Natural killer cell (primary cell): ENCODE measurements at regions not wholly inside any gene's neighbourhood (a gene's known extent, or its start where the extent isn't known, plus 50 kb on each side); places are given as distances from the start of the nearest gene placed in this dataset.

Experiments
- ATAC-seq, 3 donors: fragments of 150-1000 bp in 2 of 3; fragments of 200-7000 bp in 1 of 3; cut with Tn5 transposase; 1 replicate in 1 of 3; 2 replicates in 2 of 3; pipeline ENCODE4 v1.10.0; 2021; ENCODE audit warnings: mild to moderate bottlenecking in 2 of 3, moderate library complexity in 2 of 3
- DNase-seq, 2 donors: peaks; one replicate each; pipeline versions ENCODE4 v3.0.0 to v3.0.0-alpha.2; 2013 to 2021; ENCODE audit warnings: mixed read lengths in 1 of 2
- H3K27ac ChIP-seq: one replicate; pipeline ENCODE4 v1.5.1; 2013; ENCODE audit warnings: mild to moderate bottlenecking, low read length
- H3K27me3 ChIP-seq: one replicate; pipeline ENCODE4 v1.6.1; 2013; ENCODE audit warnings: low read length; ENCODE audit not compliant: control insufficient read depth, insufficient read depth
- H3K36me3 ChIP-seq: one replicate; pipeline ENCODE4 v1.6.1; 2013; ENCODE audit warnings: low read length; ENCODE audit not compliant: control insufficient read depth, insufficient read depth
- H3K4me1 ChIP-seq: one replicate; pipeline ENCODE4 v1.6.1; 2013; ENCODE audit warnings: low read length; ENCODE audit not compliant: control insufficient read depth, insufficient read depth
- H3K4me3 ChIP-seq: one replicate; pipeline ENCODE4 v1.5.1; 2013; ENCODE audit warnings: low read length
- H3K9me3 ChIP-seq: one replicate; pipeline ENCODE4 v1.6.1; 2013; ENCODE audit warnings: low read length; ENCODE audit not compliant: control insufficient read depth, insufficient read depth
- H3K27ac Mint-ChIP-seq, 2 donors: one replicate each; pipeline ENCODE4 v1.8.0; 2022; ENCODE audit warnings: mild to moderate bottlenecking in 2 of 2, mixed read lengths in 2 of 2, moderate library complexity in 1 of 2
- H3K27me3 Mint-ChIP-seq, 2 donors: one replicate each; pipeline ENCODE4 v1.8.0; 2022; ENCODE audit warnings: low read depth in 2 of 2, mixed read lengths in 2 of 2
- H3K36me3 Mint-ChIP-seq: one replicate; pipeline ENCODE4 v1.8.0; 2022; ENCODE audit warnings: mixed read lengths
- H3K4me1 Mint-ChIP-seq, 2 donors: one replicate each; pipeline ENCODE4 v1.8.0; 2022; ENCODE audit warnings: mixed read lengths in 2 of 2
- H3K4me3 Mint-ChIP-seq: one replicate; pipeline ENCODE4 v1.8.0; 2022; ENCODE audit warnings: mild to moderate bottlenecking, moderate library complexity, mixed read lengths
- H3K9me3 Mint-ChIP-seq, 2 donors: one replicate each; pipeline ENCODE4 v1.8.0; 2022; ENCODE audit warnings: mixed read lengths in 2 of 2
- CTCF ChIP-seq: fragments of 200-600 bp; IDR thresholded peaks from one replicate; pipeline ENCODE4 v1.8.0; 2022; ENCODE audit warnings: antibody characterized with exemption
- WGBS: methylation state at CpG from one replicate; pipeline ENCODE4 v1.1.7; 2013; ENCODE audit warnings: missing lambda C conversion rate; ENCODE audit not compliant: insufficient coverage; 5-methylcytosine and 5-hydroxymethylcytosine counted together
- intact Hi-C: fragments of 100-400 bp; cut with micrococcal nuclease; formaldehyde crosslinking; loops from one replicate; pipeline ENCODE4 v1.14.2; 2022

DNA sequence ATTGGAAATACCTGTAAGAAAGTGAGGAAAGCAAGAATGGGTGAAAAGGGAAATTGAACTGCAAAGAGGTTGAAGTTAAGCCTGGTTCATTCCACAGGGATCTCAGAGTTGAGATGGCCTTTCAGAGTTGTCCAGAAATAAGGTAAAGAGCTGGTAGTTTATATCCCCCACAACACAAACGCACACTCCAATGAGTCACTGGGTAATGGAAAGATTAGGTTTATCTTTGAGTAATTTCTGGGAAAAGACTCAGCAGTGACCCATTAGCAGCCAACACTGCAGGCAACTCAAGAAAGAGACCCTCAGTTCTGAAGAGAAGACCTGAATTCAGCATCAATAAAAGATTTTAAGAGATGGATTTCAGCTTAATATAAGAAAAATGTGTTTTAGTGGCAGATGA, 485.5 kb downstream of the PTPRC start:
- no peak for ATAC-seq
- no peak overlapping the region for H3K4me3 Mint-ChIP-seq
- H3K27ac Mint-ChIP-seq: no peak overlapping the region
- no peaks in the 10 kb centered on the region for H3K27me3 Mint-ChIP-seq
- no peaks in the 10 kb centered on the region for H3K4me1 ChIP-seq
- H3K36me3 Mint-ChIP-seq: no peaks in the 10 kb centered on the region
- H3K27me3 ChIP-seq: no peaks in the 10 kb centered on the region
- no peak for DNase-seq
- H3K36me3 ChIP-seq: no peaks in the 10 kb centered on the region
- H3K27ac ChIP-seq: no peak overlapping the region
- intact Hi-C loops: no loop called here
- no CpG with 5 or more reads among the region's 1 CpG for WGBS
- H3K4me1 Mint-ChIP-seq: peaks cover 11 to 13% of the 10 kb centered on the region in 2 donors
- no peak for TF ChIP-seq CTCF
- no peaks in the 10 kb centered on the region for H3K9me3 ChIP-seq
- H3K9me3 Mint-ChIP-seq: no peaks in the 10 kb centered on the region
- H3K4me3 ChIP-seq: no peak overlapping the region

DNA sequence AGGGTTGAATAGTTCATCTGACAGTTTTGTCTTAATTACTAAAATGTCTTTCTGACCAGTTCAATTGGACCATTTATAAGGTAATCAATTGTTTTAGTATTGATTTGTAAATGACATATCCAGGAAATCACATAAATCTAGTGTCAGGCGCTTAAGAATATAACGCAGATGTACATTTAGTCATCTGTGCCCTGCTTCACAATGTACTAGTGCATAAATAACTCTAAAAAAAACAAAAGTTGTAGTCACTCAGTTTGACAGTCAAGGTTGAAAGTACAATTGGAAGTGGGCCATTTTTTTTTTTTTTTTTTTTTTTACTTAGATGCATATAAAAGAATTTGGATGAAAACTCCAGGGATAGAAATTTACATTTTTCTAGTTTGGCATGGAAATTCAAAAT, 490.4 kb downstream of the PTPRC start:
- H3K4me1 Mint-ChIP-seq: peaks cover 2% of the 10 kb centered on the region in 2 donors
- H3K27ac ChIP-seq: no peak overlapping the region
- H3K9me3 ChIP-seq: no peaks in the 10 kb centered on the region
- no peaks in the 10 kb centered on the region for H3K27me3 ChIP-seq
- H3K4me3 ChIP-seq: no peak overlapping the region
- no peak for TF ChIP-seq CTCF
- no peaks in the 10 kb centered on the region for H3K4me1 ChIP-seq
- 100% methylated on average over 2 of the region's 2 CpGs for WGBS
- intact Hi-C loops: no loop called here
- no peak overlapping the region for H3K27ac Mint-ChIP-seq
- ATAC-seq (no peak), DNase-seq (no peak)
- H3K27me3 Mint-ChIP-seq: no peaks in the 10 kb centered on the region
- H3K36me3 ChIP-seq: no peaks in the 10 kb centered on the region
- H3K36me3 Mint-ChIP-seq: no peaks in the 10 kb centered on the region
- no peak overlapping the region for H3K4me3 Mint-ChIP-seq
- no peaks in the 10 kb centered on the region for H3K9me3 Mint-ChIP-seq

DNA sequence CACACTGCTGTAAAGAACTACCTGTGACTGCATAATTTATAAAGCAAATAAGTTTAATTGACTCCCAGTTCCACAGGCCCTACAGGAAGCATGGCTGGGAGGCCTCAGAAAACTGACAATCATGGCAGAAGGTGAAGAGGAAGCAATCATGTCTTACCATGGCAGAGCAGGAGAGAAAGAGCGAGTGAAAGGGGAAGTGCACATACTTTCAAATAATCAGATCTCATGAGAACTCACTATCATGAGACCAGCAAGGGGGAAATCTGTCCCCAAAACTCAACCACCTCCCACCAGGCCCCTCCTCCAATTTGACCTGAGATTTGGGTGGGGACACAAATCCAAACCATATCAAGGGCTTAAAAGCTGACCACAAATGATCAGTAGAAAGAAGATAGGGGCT, 493.2 kb downstream of the PTPRC start:
- H3K27me3 ChIP-seq: no peaks in the 10 kb centered on the region
- Mint-ChIP-seq H3K4me1 (peaks cover 0 to 3% of the 10 kb centered on the region in 2 donors), H3K36me3 (no peaks in the 10 kb centered on the region), H3K27ac (no peak overlapping the region), H3K27me3 (no peaks in the 10 kb centered on the region), H3K9me3 (no peaks in the 10 kb centered on the region), H3K4me3 (no peak overlapping the region)
- no CpG with 5 or more reads among the region's 1 CpG for WGBS
- no peaks in the 10 kb centered on the region for H3K36me3 ChIP-seq
- DNase-seq (no peak), ATAC-seq (no peak)
- H3K9me3 ChIP-seq: no peaks in the 10 kb centered on the region
- no peak overlapping the region for H3K4me3 ChIP-seq
- TF ChIP-seq CTCF: no peak
- no peak overlapping the region for H3K27ac ChIP-seq
- intact Hi-C loops: no loop called here
- H3K4me1 ChIP-seq: no peaks in the 10 kb centered on the region

DNA sequence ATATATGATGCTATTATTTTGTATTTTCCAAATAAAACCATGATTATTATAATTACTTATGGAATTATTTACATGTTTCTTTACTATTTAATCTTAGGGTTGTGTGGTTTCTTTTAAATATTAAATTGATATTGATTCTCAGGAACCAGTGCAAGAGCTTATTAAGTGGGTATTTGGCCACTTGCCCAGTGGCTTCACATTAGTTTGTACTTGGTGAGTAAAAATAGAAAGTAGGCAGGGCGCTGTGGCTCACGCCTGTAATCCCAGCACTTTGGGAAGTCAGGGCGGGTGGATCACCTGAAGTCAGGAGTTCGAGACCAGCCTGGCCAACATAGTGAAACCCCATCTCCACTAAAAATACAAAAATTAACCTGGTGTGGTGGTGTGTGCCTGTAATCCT, 497.1 kb downstream of the PTPRC start:
- H3K36me3 ChIP-seq: no peaks in the 10 kb centered on the region
- H3K9me3 ChIP-seq: no peaks in the 10 kb centered on the region
- peaks cover 0 to 20% of the 10 kb centered on the region in 2 donors for H3K4me1 Mint-ChIP-seq
- no peaks in the 10 kb centered on the region for H3K36me3 Mint-ChIP-seq
- H3K27ac ChIP-seq: no peak overlapping the region
- no peak for ATAC-seq
- no peaks in the 10 kb centered on the region for H3K27me3 Mint-ChIP-seq
- H3K9me3 Mint-ChIP-seq: no peaks in the 10 kb centered on the region
- intact Hi-C loops: no loop called here
- no peak overlapping the region for H3K27ac Mint-ChIP-seq
- no peak overlapping the region for H3K4me3 ChIP-seq
- no peak overlapping the region for H3K4me3 Mint-ChIP-seq
- WGBS: 100% methylated on average over 1 of the region's 4 CpGs
- no peaks in the 10 kb centered on the region for H3K27me3 ChIP-seq
- no peaks in the 10 kb centered on the region for H3K4me1 ChIP-seq
- DNase-seq: no peak
- no peak for TF ChIP-seq CTCF
